Thymus (tissue), 11 donors: ENCODE measurements at regions not wholly inside any gene's neighbourhood (a gene's known extent, or its start where the extent isn't known, plus 50 kb on each side); places are given as distances from the start of the nearest gene placed in this dataset.

Experiments used
- DNase-seq, 9 donors: peaks; one replicate each; pipeline ENCODE4 v3.0.0-alpha.2; 2013; ENCODE audit warnings: low spot score in 9 of 9, low read depth in 6 of 9, missing footprints in 1 of 9
- H3K27ac ChIP-seq, 2 donors: one replicate each; pipeline ENCODE4 v1.5.1; 2013; ENCODE audit warnings: control low read depth in 1 of 2, low read depth in 1 of 2, low read length in 1 of 2, mild to moderate bottlenecking in 1 of 2, moderate library complexity in 1 of 2
- H3K27me3 ChIP-seq, 2 donors: one replicate each; pipeline ENCODE4 v1.5.1; 2013; ENCODE audit warnings: low read length in 1 of 2; ENCODE audit not compliant: control insufficient read depth in 2 of 2, insufficient read depth in 1 of 2
- H3K36me3 ChIP-seq, 2 donors: one replicate each; pipeline ENCODE4 v1.5.1; 2013; ENCODE audit warnings: low read length in 1 of 2, mild to moderate bottlenecking in 1 of 2, moderate library complexity in 1 of 2; ENCODE audit not compliant: control insufficient read depth in 2 of 2, insufficient read depth in 2 of 2
- H3K4me1 ChIP-seq, 2 donors: one replicate each; pipeline ENCODE4 v1.5.1; 2013; ENCODE audit warnings: low read length in 2 of 2; ENCODE audit not compliant: control insufficient read depth in 2 of 2, insufficient read depth in 2 of 2
- H3K4me3 ChIP-seq, 2 donors: one replicate each; pipeline ENCODE4 v1.5.1; 2013; ENCODE audit warnings: low read length in 2 of 2, control low read depth in 1 of 2, mild to moderate bottlenecking in 1 of 2
- H3K9me3 ChIP-seq, 2 donors: one replicate each; pipeline ENCODE4 v1.5.1; 2013; ENCODE audit warnings: low read length in 1 of 2, mild to moderate bottlenecking in 1 of 2; ENCODE audit not compliant: control insufficient read depth in 2 of 2, insufficient read depth in 1 of 2
- WGBS: extraction: QIAGEN DNeasy Blood & Tissue Kit; methylation state at CpG from one replicate; pipeline ENCODE4 v1.1.7; 2013; 5-methylcytosine and 5-hydroxymethylcytosine counted together
- donor health status: healthy.

- H3K27me3 ChIP-seq = no peaks in the 10 kb centered on the region
- H3K4me1 ChIP-seq = no peaks in the 10 kb centered on the region
- H3K4me3 ChIP-seq = no peak overlapping the region
- no peaks in the 10 kb centered on the region for H3K9me3 ChIP-seq
- WGBS = 90% methylated on average over 4 of the region's 4 CpGs
- no peak overlapping the region for H3K27ac ChIP-seq
- DNase-seq = no peak
- H3K36me3 ChIP-seq = no peaks in the 10 kb centered on the region
Measured at GRCh38 chr4:112847781-112848180, 201.7 kb upstream of the ANK2 start.

GRCh38 chr4:112848911-112849310 is 200.5 kb upstream of the ANK2 start:
- Histone ChIP-seq H3K27ac (no peak overlapping the region), H3K4me1 (no peaks in the 10 kb centered on the region), H3K4me3 (no peak overlapping the region), H3K27me3 (no peaks in the 10 kb centered on the region), H3K36me3 (no peaks in the 10 kb centered on the region), H3K9me3 (no peaks in the 10 kb centered on the region)
- no peak for DNase-seq

DNA sequence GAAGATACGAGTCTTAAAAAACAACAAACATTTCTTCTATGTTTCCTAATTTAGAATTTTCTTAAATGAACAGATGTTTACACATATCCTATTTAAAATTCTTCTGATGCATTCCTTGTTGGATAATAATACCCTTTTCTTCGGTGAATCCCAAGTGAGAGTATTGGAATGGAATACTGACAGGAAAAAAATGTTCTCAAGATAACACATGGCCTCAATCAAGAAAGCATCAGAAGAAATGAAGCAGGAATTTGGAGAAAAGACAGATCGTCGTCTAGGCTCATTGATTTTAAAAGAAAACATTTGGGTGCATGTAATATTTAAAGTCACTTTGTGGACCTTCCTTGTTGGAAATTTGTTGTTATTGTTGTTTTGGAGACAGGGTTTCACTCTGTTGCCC is 196.9 kb upstream of the ANK2 start:
- Histone ChIP-seq H3K36me3 (no peaks in the 10 kb centered on the region), H3K9me3 (no peaks in the 10 kb centered on the region), H3K4me1 (no peaks in the 10 kb centered on the region), H3K27me3 (no peaks in the 10 kb centered on the region), H3K4me3 (no peak overlapping the region), H3K27ac (no peak overlapping the region)
- WGBS = 95% methylated on average over 4 of the region's 4 CpGs
- DNase-seq = no peak

DNA sequence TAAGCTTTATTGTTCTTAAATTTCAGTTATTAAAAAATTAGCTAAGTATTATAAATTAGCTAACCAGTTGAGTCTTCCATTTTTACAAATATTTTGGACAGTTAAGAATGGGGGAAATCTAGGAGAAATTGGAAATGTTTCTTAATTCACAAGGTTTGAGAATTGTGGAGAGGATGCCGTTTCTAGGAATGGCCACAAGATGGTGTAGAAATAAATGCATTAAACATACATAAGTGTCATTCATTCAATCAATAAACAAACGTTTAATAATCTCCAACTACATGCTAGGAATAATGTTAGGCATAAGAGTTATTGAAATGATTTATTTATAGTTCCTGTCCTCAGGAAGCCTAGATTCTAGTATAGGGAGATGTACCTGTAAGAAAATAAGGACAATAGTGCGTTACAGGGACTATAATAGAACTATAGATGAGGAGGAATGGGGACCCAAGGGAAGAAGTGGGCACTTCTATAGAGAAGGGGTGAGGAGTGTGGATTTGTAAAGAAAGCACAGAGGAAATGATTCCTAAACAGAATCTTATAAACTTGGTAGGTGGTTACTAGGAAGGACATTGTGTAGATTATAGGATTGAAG is 195.7 kb upstream of the ANK2 start:
- no peak overlapping the region for H3K27ac ChIP-seq
- DNase-seq = no peak
- H3K4me1 ChIP-seq = no peaks in the 10 kb centered on the region
- H3K9me3 ChIP-seq = no peaks in the 10 kb centered on the region
- H3K27me3 ChIP-seq = no peaks in the 10 kb centered on the region
- WGBS = 61% methylated on average over 3 of the region's 3 CpGs
- H3K36me3 ChIP-seq = no peaks in the 10 kb centered on the region
- H3K4me3 ChIP-seq = no peak overlapping the region

- DNase-seq = no peak
Measured at GRCh38 chr4:112854420-112854819, 195.0 kb upstream of the ANK2 start.

GRCh38 chr4:112855058-112855457 is 194.4 kb upstream of the ANK2 start:
- 88% methylated on average over 3 of the region's 3 CpGs for WGBS
- Histone ChIP-seq H3K4me3 (no peak overlapping the region), H3K27me3 (no peaks in the 10 kb centered on the region), H3K27ac (no peak overlapping the region), H3K4me1 (no peaks in the 10 kb centered on the region), H3K36me3 (no peaks in the 10 kb centered on the region), H3K9me3 (no peaks in the 10 kb centered on the region)
- no peak for DNase-seq

More at GRCh38 chr4:112854420-112854819, 195.0 kb upstream of the ANK2 start:
- no peak overlapping the region for H3K27ac ChIP-seq
- no peaks in the 10 kb centered on the region for H3K27me3 ChIP-seq
- H3K4me3 ChIP-seq = no peak overlapping the region
- no peaks in the 10 kb centered on the region for H3K4me1 ChIP-seq
- H3K9me3 ChIP-seq = no peaks in the 10 kb centered on the region
- H3K36me3 ChIP-seq = no peaks in the 10 kb centered on the region

DNA sequence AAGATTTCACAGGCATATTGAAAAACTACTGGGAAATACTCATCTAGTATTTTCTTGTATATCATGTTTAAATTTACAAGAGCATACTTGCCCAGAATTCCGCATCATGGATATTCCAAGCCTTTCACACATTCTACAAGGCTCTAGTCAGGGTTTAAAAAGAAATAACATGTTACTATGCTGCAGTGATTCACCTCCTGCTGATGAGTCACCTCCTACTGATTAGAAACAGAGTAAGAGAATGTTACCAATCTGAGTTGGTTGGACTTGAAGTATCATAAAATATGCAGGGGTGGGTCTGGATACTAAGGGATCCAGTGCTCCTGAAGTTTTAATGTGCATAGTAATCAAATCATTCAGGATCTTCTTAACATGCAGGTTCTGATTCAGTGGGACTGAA is 192.0 kb upstream of the ANK2 start:
- H3K27ac ChIP-seq = no peak overlapping the region
- H3K36me3 ChIP-seq = no peaks in the 10 kb centered on the region
- no peaks in the 10 kb centered on the region for H3K27me3 ChIP-seq
- WGBS = 95% methylated on average over 1 of the region's 1 CpG
- no peaks in the 10 kb centered on the region for H3K4me1 ChIP-seq
- no peak overlapping the region for H3K4me3 ChIP-seq
- no peak for DNase-seq
- H3K9me3 ChIP-seq = no peaks in the 10 kb centered on the region

DNA sequence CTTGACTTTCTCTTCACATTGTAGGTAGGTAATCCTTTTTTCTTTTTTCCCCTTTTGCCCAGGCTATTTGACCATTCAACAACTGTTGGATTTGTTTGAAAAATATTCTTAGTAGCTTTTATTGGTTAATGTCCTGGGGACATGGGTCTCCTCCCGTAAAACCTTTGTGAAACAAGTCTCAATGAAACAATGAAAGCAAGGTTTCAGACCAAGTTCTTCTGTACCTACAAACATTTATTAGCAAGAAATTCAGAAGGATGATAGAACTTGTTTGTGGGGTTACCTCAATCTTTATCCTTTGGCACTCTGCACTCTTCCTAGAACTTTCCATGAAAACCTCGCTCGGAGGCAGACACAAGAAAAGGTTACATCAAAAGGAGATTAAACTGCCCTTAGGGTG is 190.7 kb upstream of the ANK2 start:
- Histone ChIP-seq H3K27ac (no peak overlapping the region), H3K4me1 (no peaks in the 10 kb centered on the region), H3K4me3 (no peak overlapping the region), H3K27me3 (no peaks in the 10 kb centered on the region), H3K9me3 (no peaks in the 10 kb centered on the region), H3K36me3 (no peaks in the 10 kb centered on the region)
- WGBS = 98% methylated on average over 3 of the region's 3 CpGs
- no peak for DNase-seq

- Histone ChIP-seq H3K36me3 (no peaks in the 10 kb centered on the region), H3K27ac (no peak overlapping the region), H3K27me3 (no peaks in the 10 kb centered on the region), H3K9me3 (no peaks in the 10 kb centered on the region), H3K4me3 (no peak overlapping the region), H3K4me1 (no peaks in the 10 kb centered on the region)
- DNase-seq = no peak
- 97% methylated on average over 2 of the region's 2 CpGs for WGBS
Measured at GRCh38 chr4:112859456-112860184, 189.8 kb upstream of the ANK2 start.
